GM21381 (cell line): ENCODE measurements at regions not wholly inside any gene's neighbourhood (a gene's known extent, or its start where the extent isn't known, plus 50 kb on each side); places are given as distances from the start of the nearest gene placed in this dataset.

ENCODE experiments used
- ATAC-seq: cut with Tn5 transposase; IDR thresholded peaks from one replicate; pipeline ENCODE4 v1.9.1; 2021; ENCODE audit warnings: mild to moderate bottlenecking, moderate library complexity; ENCODE audit not compliant: unreplicated experiment

DNA sequence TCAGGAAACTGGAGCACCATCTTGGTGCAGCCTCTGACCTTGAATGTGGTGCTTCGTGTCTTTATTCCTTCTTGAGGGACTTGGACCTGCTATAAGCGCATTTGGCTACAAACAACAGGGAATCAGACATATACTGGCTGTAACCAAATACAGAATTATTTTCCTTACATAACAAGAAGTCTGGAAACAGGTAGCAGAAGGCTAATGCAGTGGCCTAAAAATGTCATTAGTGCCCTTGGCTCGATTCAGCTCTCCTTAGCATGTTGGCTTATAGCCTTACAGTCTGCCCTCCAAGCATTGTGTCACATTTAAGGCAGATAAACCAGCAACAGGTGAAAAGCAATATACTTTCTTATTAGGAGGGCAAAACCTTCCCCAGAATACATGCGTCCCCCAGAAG, 655.4 kb downstream of the XIRP2 start:
- no peak for ATAC-seq

DNA sequence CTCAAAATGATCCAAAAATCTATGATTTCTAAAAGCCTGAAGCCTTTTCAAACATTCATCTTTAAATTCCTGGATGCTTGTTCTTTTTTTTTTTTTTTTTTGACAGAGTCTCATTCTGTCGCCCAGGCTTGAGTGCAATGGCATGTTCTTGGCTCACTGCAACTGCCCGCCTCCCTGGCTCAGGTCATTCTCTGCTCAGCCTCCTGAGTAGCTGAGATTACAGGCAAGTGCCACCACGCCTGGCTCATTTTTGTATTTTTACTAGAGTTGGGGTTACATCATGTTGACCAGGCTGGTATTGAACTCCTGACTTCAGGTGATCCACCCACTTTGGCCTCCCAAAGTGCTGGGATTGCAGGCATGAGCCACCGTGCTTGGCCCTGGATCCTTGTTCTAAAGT, 649.5 kb downstream of the XIRP2 start:
- ATAC-seq, result no peak

DNA sequence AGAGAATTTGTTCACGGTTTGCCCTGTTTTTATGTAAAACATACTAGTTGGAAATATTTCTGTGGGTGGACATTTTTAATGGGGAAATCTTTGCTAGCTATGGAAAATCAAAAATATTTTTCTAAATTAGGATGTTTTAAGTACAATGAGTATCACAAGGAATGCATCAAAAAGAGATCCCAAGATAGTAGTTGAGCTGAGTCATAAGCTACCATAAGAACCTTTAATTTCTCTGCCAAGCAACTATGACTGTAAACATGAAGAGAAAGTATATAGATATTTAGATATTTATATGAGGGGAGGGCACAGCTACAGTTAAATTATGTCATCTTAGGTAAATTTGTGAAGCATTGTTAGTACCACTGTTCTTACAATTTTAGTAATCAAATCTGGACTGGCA, 646.2 kb downstream of the XIRP2 start:
- no peak for ATAC-seq

DNA sequence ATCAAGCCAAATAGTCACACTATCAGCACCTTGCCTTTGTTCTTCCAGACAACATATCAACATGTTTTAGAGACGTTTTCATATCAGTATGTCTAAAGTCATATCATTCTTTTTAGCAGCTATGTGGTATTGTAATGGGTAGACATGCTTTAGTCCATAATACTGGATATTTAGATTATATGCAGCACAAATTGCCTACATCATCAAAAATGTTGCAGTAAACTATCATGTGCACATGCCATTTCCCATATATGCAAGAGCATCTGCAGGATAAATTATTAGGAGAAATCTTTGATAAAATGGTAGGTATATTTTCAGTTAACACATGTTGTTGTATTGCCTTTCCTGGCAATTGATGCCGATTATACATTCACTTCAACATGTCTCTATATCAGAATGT, 636.5 kb downstream of the XIRP2 start:
- no peak for ATAC-seq

DNA sequence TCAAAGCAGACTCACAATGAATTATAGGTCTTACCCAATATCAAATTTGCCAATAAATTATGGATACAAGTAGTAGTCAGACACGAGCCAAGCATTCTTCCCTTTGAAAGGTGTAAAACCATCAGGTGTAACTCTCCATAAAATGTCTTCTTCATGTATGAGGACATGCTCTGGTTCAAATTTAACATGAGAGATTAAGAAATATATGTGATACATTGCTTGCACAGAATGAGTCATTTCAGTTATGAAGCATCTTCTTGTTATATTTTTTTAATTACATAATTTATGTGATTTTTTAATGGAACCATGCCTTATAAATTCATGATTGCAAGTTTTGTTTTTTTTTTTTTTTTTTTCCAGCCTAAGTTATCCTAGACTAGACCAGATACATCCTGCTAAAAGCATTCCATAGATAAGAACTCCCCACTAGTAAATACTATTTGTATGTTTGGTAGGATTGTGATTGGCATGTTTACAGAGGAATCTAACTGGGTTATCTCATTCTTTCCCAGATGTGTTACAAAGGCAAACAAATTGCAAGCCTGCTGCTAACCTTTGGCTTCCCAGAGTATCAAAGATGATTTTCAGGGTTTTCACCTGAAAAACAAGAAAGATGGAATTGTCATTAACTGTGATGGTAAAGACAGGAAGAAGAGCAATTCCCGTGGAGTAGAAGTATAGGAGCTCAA, 621.9 kb downstream of the XIRP2 start:
- ATAC-seq, result no peak

DNA sequence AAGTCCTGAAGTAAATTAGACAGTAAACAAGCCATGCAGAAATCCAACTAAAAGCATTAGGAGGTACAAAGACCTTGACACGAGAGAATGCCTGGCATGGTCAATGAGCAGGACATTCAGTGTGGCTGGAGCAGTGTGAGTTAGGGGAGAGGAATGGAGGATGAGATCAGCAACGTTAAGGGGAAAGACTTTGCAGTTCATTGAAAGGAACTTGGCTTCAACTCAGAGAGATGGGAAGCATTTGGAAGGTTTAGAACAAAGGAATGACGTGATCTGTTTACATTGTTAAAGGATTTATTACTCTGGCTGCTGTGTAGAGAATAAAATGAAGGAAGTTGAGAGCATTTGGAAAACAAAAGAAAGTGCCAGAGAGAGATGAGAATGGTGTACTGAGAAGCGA, 621.3 kb downstream of the XIRP2 start:
- no peak for ATAC-seq

DNA sequence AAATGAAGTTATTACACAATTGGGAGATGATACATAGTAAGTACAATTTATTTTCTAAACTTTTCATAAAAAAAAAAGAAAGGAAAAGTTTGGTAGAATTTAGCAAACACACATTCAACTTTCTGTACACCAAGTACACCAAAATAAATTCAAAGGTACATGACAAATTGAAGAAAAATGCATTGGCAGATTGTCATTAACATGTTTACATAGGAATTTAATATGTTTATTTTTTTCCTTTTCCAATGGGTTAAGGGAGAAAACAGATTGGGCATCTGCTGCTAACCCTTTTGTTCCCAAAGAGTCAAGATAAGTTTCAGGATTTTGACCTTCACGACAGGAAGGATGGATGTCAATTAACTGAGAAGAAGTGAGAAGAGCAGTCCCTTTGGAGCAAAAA, 620.4 kb downstream of the XIRP2 start:
- no peak for ATAC-seq

DNA sequence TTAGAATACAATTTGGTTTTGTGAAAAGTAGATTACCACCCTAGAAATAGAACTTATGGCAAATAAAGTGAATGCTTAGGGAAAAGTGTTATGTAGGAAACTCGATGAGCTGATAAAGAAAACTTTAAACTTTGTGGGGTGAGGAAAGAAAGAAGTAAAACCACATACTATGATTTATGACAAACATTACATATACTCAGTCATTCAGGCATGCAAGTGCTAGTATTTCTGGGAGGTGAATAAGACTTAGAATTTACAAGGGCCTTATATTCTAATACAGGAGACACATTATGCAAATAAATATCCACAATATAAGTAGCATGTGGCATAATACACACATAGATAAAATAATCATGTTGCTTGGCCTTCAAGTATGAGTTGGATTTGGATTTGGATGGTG, 618.1 kb downstream of the XIRP2 start:
- ATAC-seq, result no peak

DNA sequence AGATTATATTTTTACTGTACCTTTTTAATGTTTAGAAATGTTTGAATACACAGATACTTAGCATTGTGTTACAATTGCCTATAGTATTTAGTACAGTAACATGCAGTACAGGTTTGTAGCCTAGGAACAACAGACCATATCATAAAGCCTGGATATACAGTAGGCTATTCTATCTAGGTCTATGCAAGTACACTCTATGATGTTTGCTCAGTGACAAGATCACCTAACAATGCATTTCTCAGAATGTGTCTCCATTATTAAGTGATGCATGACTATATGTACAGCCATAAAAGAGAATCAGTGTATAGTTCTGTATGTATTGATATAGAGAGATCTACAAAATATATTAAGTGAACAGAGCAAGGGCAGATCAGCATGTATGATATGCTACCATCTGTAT, 616.4 kb downstream of the XIRP2 start:
- no peak for ATAC-seq

DNA sequence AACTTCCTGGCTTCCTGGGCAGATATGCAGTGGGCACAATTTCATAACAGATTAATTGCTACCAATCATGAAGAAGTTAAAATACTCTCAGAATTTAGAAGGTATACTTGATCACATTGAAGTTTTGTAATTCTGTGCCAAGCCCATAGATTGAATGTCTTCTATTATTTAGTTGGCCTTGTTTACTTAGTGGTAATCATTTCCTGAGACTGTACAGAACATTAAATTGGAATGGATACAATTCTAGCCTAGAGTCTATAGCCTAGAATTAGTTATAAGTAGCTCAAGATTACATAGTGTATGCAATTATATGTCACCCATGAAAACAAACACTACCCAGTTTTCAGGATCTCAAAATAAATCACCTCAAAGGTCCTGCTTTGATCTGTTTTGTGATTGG, 615.8 kb downstream of the XIRP2 start:
- no peak for ATAC-seq

DNA sequence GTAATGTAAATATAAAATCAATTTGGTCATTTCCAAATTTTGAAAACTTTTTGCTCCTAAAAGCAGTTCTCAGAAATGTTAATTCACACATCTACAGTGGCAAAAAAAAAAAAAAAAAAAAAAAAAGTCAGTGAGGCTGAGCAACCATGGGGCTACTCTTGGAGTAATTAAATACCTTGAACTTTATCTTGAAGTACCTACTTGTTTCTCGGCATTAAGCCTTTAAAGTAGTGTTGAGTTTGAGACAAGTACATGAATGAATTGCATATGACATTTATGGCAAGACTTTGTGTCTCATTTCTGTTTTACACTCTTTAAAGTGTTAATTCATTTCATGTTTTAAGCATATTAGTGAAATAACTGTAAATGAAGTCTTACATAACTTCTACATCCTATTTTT, 613.3 kb downstream of the XIRP2 start:
- no peak for ATAC-seq

DNA sequence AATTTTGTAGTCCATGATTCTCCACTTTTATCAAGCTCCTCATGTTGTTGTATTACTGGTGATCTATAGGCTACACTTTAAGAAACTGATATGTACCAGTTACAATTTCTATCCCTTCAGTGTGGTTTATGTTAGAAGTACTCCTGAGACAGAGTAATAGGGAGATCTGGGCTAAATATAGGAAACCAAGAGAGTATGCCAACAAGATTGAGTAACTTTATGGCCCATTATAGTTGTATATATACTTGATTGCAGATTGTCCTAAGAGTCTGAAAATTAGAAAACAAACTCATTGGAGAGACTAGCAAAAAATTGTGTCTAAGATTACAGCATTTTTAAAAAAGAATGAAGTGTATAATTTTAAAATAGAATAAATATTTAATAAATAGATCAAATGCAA, 605.6 kb downstream of the XIRP2 start:
- no peak for ATAC-seq

DNA sequence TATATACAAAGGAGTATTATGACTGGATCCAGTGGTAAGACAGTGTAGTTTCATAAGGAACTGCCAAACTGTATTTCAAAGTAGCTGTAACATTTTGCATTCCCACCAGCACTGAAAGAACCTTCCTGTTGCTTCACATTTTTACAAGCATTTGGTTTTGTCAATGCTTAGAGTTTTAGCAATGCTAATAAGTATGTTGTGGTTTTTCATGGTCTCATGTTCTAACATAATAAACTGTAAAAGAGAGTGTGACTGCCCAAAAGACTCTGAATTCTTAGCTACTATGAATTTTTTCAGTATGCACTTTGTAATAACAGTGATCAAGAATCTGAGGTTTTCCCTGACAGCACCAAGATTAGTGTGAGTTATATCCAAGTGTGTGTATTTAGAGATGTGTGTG, 604.2 kb downstream of the XIRP2 start:
- ATAC-seq, result no peak

DNA sequence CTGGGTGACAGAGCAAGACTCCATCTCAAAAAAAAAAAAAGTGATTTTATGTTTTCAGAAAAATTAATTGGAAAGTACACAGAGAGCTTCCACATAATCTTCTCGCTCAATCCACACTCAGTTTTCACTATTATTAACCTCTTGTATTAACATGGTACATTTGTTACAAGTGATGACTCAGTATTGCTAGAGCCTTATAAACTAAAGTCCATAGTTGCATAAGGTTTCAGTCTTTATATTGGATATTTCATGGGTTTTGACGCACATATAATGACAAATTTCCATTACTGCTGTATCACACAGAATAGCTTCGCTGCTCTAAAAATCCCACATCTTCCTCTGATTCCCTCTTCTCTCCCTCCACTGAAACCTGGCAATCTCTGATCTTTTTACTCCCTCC, 603.5 kb downstream of the XIRP2 start:
- no peak for ATAC-seq

DNA sequence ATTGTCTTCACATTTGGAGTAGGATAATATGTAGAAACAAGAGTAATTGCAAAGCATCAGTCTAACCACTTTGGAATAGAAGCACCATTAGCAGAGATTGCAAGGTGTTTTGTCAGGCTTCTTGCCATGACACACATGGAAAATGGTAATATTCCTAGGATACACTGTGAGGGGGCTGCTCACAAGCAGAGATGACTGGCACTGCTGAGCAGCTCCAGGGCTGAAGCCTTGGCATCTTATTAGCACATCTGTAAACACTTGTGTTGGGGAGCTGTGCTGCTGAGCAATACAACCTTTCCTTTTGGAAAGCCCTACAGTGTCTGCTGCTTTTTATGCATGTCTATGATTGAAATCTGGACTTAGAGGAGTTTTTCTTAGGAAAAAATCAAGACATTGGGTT, 602.2 kb downstream of the XIRP2 start:
- ATAC-seq, result no peak

DNA sequence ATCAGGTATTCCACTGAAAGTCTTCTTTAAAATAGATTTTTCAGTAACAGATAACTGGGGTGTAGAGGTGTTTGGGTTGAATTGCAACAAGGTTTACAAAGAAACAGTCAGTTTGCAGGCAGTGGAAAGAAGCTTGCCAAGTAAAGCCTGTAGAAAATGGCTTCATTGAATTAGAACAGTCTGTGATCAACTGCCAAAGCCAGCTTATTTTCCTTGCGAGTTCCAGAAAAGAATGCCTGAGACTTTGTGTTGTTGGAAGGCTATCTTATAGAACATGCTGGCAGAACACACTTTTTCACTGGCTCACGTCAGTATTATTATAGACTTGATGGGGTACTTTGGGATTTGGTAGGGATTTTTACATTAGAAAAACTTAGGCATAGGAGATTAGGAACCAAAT, 601.0 kb downstream of the XIRP2 start:
- ATAC-seq, result no peak

DNA sequence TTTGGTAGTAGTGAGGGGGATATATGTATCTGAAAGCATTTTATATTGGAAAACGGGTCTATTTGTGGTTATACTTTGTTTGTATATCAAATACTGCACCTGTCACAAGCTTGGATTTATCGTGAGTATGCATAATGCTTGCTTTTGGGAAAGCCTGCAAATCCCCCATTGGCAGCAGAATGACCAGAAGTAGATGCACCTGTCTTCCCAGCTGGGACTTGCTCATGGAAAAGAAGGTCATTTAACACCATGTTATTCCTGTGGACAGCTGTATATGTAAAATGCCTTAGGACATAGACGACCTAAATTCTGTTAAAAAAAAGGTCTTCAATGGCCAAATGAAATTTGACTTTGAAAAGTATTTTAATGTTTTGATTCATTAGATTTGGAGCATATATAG, 599.4 kb downstream of the XIRP2 start:
- no peak for ATAC-seq

DNA sequence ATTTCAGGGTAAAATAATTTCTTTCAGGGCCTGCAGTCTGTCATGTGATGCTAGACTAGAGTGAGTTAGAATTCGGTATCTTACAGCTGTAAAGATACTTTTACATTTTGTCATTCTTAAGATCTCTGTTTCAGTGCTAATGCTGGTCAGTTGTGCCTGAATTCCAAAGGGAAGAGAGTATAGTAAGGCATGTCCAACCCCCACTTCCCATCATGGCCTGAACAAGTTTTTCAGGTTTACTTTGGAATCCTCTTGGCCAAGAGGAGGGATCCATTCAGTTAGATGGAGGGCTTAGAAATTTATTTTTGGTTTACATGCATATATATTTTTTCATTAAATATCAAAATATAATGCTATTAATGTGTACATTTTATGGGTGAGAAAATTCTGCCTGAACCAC, 596.6 kb downstream of the XIRP2 start:
- ATAC-seq, result no peak

DNA sequence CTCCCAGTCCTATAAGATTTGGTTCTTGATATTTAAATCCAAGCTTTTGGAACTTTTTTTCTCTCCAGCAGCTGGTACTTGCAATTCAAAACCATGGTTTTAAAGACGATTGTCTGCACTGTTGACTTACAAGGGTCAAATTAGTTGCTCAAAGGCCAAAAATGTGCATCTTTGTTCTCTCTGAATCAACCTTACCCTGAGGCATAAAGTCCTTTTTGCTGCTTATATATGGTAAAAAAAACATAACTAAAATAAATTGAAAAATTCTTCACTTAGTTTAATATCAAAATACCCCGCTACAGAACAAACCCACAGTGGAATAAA, 592.7 kb downstream of the XIRP2 start:
- no peak for ATAC-seq

DNA sequence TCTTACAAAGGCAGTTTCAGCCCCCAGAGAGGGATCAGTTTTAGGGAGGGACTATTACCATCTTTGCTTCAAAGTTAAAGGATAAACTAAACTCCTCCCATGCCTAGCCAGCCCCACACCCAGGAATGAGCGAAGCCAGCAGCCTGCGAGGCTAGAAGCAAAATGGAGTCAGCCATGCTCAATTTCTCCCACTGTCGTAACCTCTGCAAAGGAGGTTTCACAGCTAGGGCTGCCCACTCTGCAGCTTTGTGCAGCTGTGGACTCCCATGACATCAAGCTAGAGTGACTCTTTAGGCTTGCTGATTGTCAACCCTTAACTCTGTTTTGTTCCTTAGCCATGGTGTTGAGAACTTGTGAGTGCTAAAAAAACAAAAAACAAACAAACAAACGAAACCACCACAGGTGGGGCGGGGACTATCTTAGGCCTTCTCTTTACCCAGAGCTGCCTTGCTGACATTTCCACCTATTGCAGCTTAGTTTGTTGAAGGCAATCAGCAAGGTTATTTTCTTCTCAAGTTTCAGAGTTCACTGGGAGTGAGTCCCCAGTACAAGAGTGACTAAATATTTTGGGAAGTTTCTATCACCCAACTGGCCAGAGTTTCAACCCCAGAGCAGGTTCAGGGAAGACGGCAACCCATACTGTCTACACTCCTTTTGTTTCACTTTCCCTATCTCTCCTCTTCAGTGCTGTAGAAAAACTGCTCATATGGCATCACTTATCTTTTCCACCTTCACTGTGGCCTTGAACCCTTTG, 592.1 kb downstream of the XIRP2 start:
- ATAC-seq, result no peak

DNA sequence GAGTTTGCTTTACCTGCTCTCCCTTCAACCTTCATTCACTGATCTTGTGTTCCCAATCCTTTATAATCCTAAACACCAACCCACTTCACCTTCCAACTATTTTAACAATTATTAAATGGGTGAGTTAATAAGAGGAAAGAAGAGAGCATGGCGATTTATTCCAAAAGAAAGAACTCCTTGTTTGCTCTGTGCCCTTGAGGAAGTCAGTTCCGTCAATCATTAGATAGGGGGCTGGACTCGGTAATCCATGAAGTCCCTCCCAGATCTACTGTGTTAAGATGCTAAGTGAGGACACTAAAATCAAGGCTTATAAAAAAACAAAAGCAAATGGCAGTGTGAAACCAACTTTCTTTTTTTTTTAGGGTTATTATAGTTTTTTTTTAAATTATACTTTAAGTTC, 589.9 kb downstream of the XIRP2 start:
- no peak for ATAC-seq

DNA sequence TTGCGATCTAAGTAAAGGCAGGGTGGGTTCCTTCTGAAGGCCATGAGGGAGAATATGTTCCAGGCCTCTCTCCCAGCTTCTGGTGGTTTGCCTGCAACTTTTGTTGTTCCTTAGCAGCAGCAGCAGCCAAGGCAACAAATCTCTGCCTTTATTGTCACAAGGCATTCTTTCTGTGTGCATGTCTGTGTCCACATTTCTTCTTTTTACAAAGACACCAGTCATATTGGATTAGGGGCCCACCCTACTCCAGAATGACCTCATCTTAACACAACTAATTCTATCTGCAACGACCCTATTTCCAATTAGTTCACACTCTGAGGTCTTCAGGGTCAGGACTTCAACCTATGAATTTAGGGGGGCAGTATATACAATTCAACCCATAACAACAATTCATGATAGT, 587.5 kb downstream of the XIRP2 start:
- no peak for ATAC-seq

DNA sequence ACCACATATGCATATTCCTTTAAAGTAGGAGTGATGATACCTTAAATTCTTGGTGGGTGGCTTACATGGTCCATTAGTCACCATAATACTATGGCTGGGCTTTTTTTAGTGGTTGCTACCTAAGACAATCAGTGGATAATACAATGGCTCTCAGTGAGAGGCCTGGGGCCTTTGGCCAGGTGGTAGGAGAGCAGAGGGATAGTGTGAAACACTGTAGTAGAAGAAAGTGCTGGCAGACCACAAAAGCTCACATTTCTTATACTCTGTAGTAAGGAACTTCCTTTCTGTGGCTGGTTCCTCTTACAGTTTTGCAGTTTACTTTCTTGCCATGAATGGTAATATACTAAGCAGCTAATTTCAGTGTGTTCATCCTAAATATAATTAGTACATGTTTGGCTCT, 583.5 kb downstream of the XIRP2 start:
- ATAC-seq, result peak; percentile 48
